ENCODE measurements at regions not wholly inside any gene's neighbourhood (a gene's known extent, or its start where the extent isn't known, plus 50 kb on each side); places are given as distances from the start of the nearest gene placed in this dataset.

- TF ChIP-seq CTCF (IDR thresholded peaks at IDR 0.05; ENCODE audit: extremely low read depth, missing control alignments): no peak
- no peak for DNase-seq (ENCODE audit: low spot score)
Observed at GRCh38 chr5:56710826-56711590, 104.3 kb upstream of the MAP3K1 start.

GRCh38 chr5:56706504-56706903 is 108.8 kb upstream of the MAP3K1 start:
- no peak for TF ChIP-seq CTCF (IDR thresholded peaks at IDR 0.05; ENCODE audit: extremely low read depth, missing control alignments)
- no peak for DNase-seq (ENCODE audit: low spot score)

GRCh38 chr5:56705217-56705616 is 110.1 kb upstream of the MAP3K1 start:
- no peak for DNase-seq (ENCODE audit: low spot score)
- no peak for TF ChIP-seq CTCF (IDR thresholded peaks at IDR 0.05; ENCODE audit: extremely low read depth, missing control alignments)

GRCh38 chr5:56703952-56704351 is 111.4 kb upstream of the MAP3K1 start:
- DNase-seq (ENCODE audit: low spot score): no peak

GRCh38 chr5:56700711-56701110 is 114.6 kb upstream of the MAP3K1 start:
- DNase-seq (ENCODE audit: low spot score): no peak
- TF ChIP-seq CTCF (IDR thresholded peaks at IDR 0.05; ENCODE audit: extremely low read depth, missing control alignments): no peak

More at GRCh38 chr5:56703952-56704351, 111.4 kb upstream of the MAP3K1 start:
- no peak for TF ChIP-seq CTCF (IDR thresholded peaks at IDR 0.05; ENCODE audit: extremely low read depth, missing control alignments)

GRCh38 chr5:56699538-56699937 is 115.8 kb upstream of the MAP3K1 start:
- TF ChIP-seq CTCF (IDR thresholded peaks at IDR 0.05; ENCODE audit: extremely low read depth, missing control alignments): no peak
- no peak for DNase-seq (ENCODE audit: low spot score)

- DNase-seq (ENCODE audit: low spot score): no peak
- no peak for TF ChIP-seq CTCF (IDR thresholded peaks at IDR 0.05; ENCODE audit: extremely low read depth, missing control alignments)
Observed at GRCh38 chr5:56698463-56699381, 116.6 kb upstream of the MAP3K1 start.

Data from GM20000 (cell line).